Tibial artery (tissue), 4 donors: ENCODE measurements at regions not wholly inside any gene's neighbourhood (a gene's known extent, or its start where the extent isn't known, plus 50 kb on each side); places are given as distances from the start of the nearest gene placed in this dataset.

Experiments
- DNase-seq, 2 donors: peaks; one replicate each; pipeline ENCODE4 v3.0.0-alpha.2; 2019
- H3K27ac ChIP-seq, 2 donors: fragments of 200-600 bp; sonication (generic) in 1 of 2; 1 replicate in 1 of 2; 2 replicates in 1 of 2; pipeline ENCODE4 v1.5.1; 2018 to 2019; ENCODE audit warnings: mild to moderate bottlenecking in 1 of 2
- H3K27me3 ChIP-seq, 2 donors: fragments of 200-600 bp; sonication (generic) in 1 of 2; one replicate each; pipeline versions ENCODE4 v1.5.1 to v1.6.0; 2016 to 2019
- H3K36me3 ChIP-seq, 3 donors: fragments of 200-600 bp; sonication (generic) in 2 of 3; one replicate each; pipeline ENCODE4 v1.5.1; 2016 to 2019; ENCODE audit warnings: mild to moderate bottlenecking in 2 of 3
- H3K4me1 ChIP-seq, 4 donors: fragments of 200-600 bp; sonication (generic) in 2 of 4; 1 replicate in 3 of 4; 2 replicates in 1 of 4; pipeline ENCODE4 v1.5.1; 2016 to 2019
- H3K4me3 ChIP-seq, 2 donors: fragments of 200-600 bp; sonication (generic) in 1 of 2; 1 replicate in 1 of 2; 2 replicates in 1 of 2; pipeline ENCODE4 v1.5.1; 2018 to 2019; ENCODE audit warnings: mild to moderate bottlenecking in 2 of 2
- H3K9me3 ChIP-seq, 3 donors: fragments of 200-600 bp; sonication (generic) in 1 of 3; one replicate each; pipeline ENCODE4 v1.5.1; 2016 to 2019
- CTCF ChIP-seq, 2 experiments: fragments of 200-600 bp in 1 of 2; fragments of 450-650 bp in 1 of 2; IDR thresholded peaks; one replicate each; pipeline ENCODE4 v1.5.1; 2017 to 2019; ENCODE audit warnings: antibody characterized with exemption in 2 of 2, mild to moderate bottlenecking in 1 of 2, moderate library complexity in 1 of 2
- intact Hi-C: fragments of 100-400 bp; cut with DNase I; formaldehyde crosslinking; loops from one replicate; pipeline ENCODE4 v1.15.0; 2023; ENCODE audit warnings: low total_unique reads

- intact Hi-C loops: no loop called here
- H3K27ac ChIP-seq: no peak overlapping the region
- no peaks in the 10 kb centered on the region for H3K4me1 ChIP-seq
- no peaks in the 10 kb centered on the region for H3K36me3 ChIP-seq
- no peak for TF ChIP-seq CTCF (IDR thresholded peaks at IDR 0.05)
- H3K4me3 ChIP-seq: no peak overlapping the region
- no peaks in the 10 kb centered on the region for H3K9me3 ChIP-seq
- H3K27me3 ChIP-seq: no peaks in the 10 kb centered on the region
- peak in 1 of 2 donors; percentile 40 for DNase-seq
Measured at GRCh38 chr18:8458546-8459215, 150.6 kb upstream of the RAB12 start.

GRCh38 chr18:8460748-8461147 lies 148.5 kb upstream of the RAB12 start:
- DNase-seq: peak in 1 of 2 donors; percentile 1
- Histone ChIP-seq H3K27me3 (no peaks in the 10 kb centered on the region), H3K9me3 (no peaks in the 10 kb centered on the region), H3K4me3 (no peak overlapping the region), H3K36me3 (no peaks in the 10 kb centered on the region), H3K4me1 (no peaks in the 10 kb centered on the region), H3K27ac (no peak overlapping the region)
- TF ChIP-seq CTCF (IDR thresholded peaks at IDR 0.05): no peak
- intact Hi-C loops: no loop called here

GRCh38 chr18:8461544-8461943 lies 147.7 kb upstream of the RAB12 start:
- no peaks in the 10 kb centered on the region for H3K27me3 ChIP-seq
- DNase-seq: no peak
- intact Hi-C loops: no loop called here

GRCh38 chr18:8462651-8463185 lies 146.5 kb upstream of the RAB12 start:
- no peaks in the 10 kb centered on the region for H3K36me3 ChIP-seq
- no peaks in the 10 kb centered on the region for H3K9me3 ChIP-seq
- H3K4me1 ChIP-seq: no peaks in the 10 kb centered on the region
- H3K27ac ChIP-seq: no peak overlapping the region
- intact Hi-C loops: no loop called here
- peak in 1 of 2 donors; percentile 15 for DNase-seq
- no peak overlapping the region for H3K4me3 ChIP-seq
- no peak for TF ChIP-seq CTCF (IDR thresholded peaks at IDR 0.05)
- H3K27me3 ChIP-seq: no peaks in the 10 kb centered on the region

More at GRCh38 chr18:8461544-8461943, 147.7 kb upstream of the RAB12 start:
- Histone ChIP-seq H3K4me1 (no peaks in the 10 kb centered on the region), H3K9me3 (no peaks in the 10 kb centered on the region), H3K36me3 (no peaks in the 10 kb centered on the region), H3K27ac (no peak overlapping the region), H3K4me3 (no peak overlapping the region)
- no peak for TF ChIP-seq CTCF (IDR thresholded peaks at IDR 0.05)

GRCh38 chr18:8463791-8464190 lies 145.4 kb upstream of the RAB12 start:
- H3K4me3 ChIP-seq: no peak overlapping the region
- intact Hi-C loops: no loop called here
- no peak overlapping the region for H3K27ac ChIP-seq
- no peaks in the 10 kb centered on the region for H3K9me3 ChIP-seq
- H3K36me3 ChIP-seq: no peaks in the 10 kb centered on the region
- no peak for TF ChIP-seq CTCF (IDR thresholded peaks at IDR 0.05)
- peaks cover 0 to under 1% (median 0%) of the 10 kb centered on the region in 4 donors for H3K4me1 ChIP-seq
- no peaks in the 10 kb centered on the region for H3K27me3 ChIP-seq
- DNase-seq: peak in 1 of 2 donors; percentile 0
